ENCODE measurements at regions not wholly inside any gene's neighbourhood (a gene's known extent, or its start where the extent isn't known, plus 50 kb on each side); places are given as distances from the start of the nearest gene placed in this dataset.
"Not testable (repeated sequence)": the region's sequence is repeated elsewhere in the genome, so short reads cannot be mapped to it uniquely, and the experiment has no call there.

GRCh38 chr3:27641271-27641800 is 80.8 kb downstream of the EOMES start:
- no peak overlapping the region for H3K4me3 Mint-ChIP-seq

GRCh38 chr3:27639271-27639670 is 82.9 kb downstream of the EOMES start:
- H3K36me3 Mint-ChIP-seq, result no peaks in the 10 kb centered on the region
- H3K9me3 ChIP-seq (ENCODE audit: low read length), result no peaks in the 10 kb centered on the region
- peaks cover 0 to 3% of the 10 kb centered on the region in 2 donors for H3K27me3 Mint-ChIP-seq
- no peaks in the 10 kb centered on the region for H3K9me3 Mint-ChIP-seq
- H3K4me1 ChIP-seq (ENCODE audit: insufficient read depth, low read length), result peaks cover 21% of the 10 kb centered on the region
- H3K27me3 ChIP-seq (ENCODE audit: insufficient read depth, low read length, poor library complexity, severe bottlenecking), result no peaks in the 10 kb centered on the region
- peak overlapping the region; percentile 13 to 63 (median 48) for H3K4me3 Mint-ChIP-seq
- H3K4me1 Mint-ChIP-seq, result peaks cover 15 to 32% (median 31%) of the 10 kb centered on the region in 3 donors
- peak in 3 of 5 donors; percentile 34 to 51 (median 34) for DNase-seq
- ChIA-PET CTCF (no interaction called here), POLR2A (no interaction called here)
- H3K27ac ChIP-seq (ENCODE audit: low read depth, low read length), result no peak overlapping the region
- no peaks in the 10 kb centered on the region for H3K36me3 ChIP-seq (ENCODE audit: insufficient read depth, low read length)
- H3K27ac Mint-ChIP-seq, result peak overlapping the region; percentile 67 to 98 (median 88)
- H3K4me3 ChIP-seq (ENCODE audit: low read length), result peak overlapping the region; percentile 12

More at GRCh38 chr3:27641271-27641800, 80.8 kb downstream of the EOMES start:
- Mint-ChIP-seq H3K9me3 (no peaks in the 10 kb centered on the region), H3K27ac (peak overlapping the region in 3 of 8 donors; percentile 21 to 50 (median 23)), H3K36me3 (peaks cover 0 to 3% (median 0%) of the 10 kb centered on the region in 3 donors), H3K4me1 (peaks cover 14 to 27% (median 24%) of the 10 kb centered on the region in 3 donors), H3K27me3 (peaks cover 0 to 3% of the 10 kb centered on the region in 2 donors)
- Histone ChIP-seq H3K4me1 (ENCODE audit: insufficient read depth, low read length) (peaks cover 21% of the 10 kb centered on the region), H3K27ac (ENCODE audit: low read depth, low read length) (no peak overlapping the region), H3K27me3 (ENCODE audit: insufficient read depth, low read length, poor library complexity, severe bottlenecking) (no peaks in the 10 kb centered on the region), H3K4me3 (ENCODE audit: low read length) (no peak overlapping the region), H3K9me3 (ENCODE audit: low read length) (no peaks in the 10 kb centered on the region), H3K36me3 (ENCODE audit: insufficient read depth, low read length) (no peaks in the 10 kb centered on the region)
- no peak for DNase-seq
- CTCF ChIA-PET, result interaction anchor here (1.2 to 1.5 kb wide), 3 partner anchors 9 to 173 kb away, joined by 3 to 4 read pairs (median 3); no protein-coding TSS in a partner anchor
- POLR2A ChIA-PET, result no interaction called here

DNA sequence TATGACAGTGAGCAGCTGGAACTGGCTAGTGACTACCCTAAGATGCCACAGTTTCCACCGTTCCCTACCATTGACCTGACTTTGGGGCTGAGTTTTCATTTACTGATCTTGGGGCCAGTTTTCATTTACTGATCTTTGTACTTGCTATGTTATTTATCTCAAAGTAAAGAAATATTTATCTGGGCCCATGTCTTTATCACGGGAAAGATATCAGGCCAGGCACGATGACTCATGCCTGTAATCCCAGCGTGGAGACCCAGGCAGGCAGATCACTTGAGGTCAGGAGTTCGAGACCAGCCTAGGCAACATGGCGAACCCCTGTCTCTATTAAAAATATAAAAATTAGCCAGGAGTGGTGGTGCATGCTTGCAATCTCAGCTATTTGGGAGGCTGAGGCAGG is 83.5 kb downstream of the EOMES start:
- Mint-ChIP-seq H3K4me3 (peak overlapping the region in 1 of 7 donors; percentile 33), H3K36me3 (no peaks in the 10 kb centered on the region), H3K27ac (peak overlapping the region in 2 of 8 donors; percentile 32 to 73), H3K27me3 (peaks cover 0 to 3% of the 10 kb centered on the region in 2 donors), H3K9me3 (no peaks in the 10 kb centered on the region), H3K4me1 (peaks cover 19 to 36% (median 36%) of the 10 kb centered on the region in 3 donors)
- ChIA-PET CTCF (no interaction called here), POLR2A (interaction anchor here (0.7 kb wide), 1 partner anchor 50 kb away, joined by 7 read pairs; no protein-coding TSS in a partner anchor)
- Histone ChIP-seq H3K9me3 (ENCODE audit: low read length) (no peaks in the 10 kb centered on the region), H3K27me3 (ENCODE audit: insufficient read depth, low read length, poor library complexity, severe bottlenecking) (no peaks in the 10 kb centered on the region), H3K27ac (ENCODE audit: low read depth, low read length) (no peak overlapping the region), H3K36me3 (ENCODE audit: insufficient read depth, low read length) (no peaks in the 10 kb centered on the region), H3K4me3 (ENCODE audit: low read length) (no peak overlapping the region), H3K4me1 (ENCODE audit: insufficient read depth, low read length) (peaks cover 21% of the 10 kb centered on the region)
- DNase-seq, result no peak

GRCh38 chr3:27637346-27637995 is 84.7 kb downstream of the EOMES start:
- Histone ChIP-seq H3K27me3 (ENCODE audit: insufficient read depth, low read length, poor library complexity, severe bottlenecking) (no peaks in the 10 kb centered on the region), H3K27ac (ENCODE audit: low read depth, low read length) (no peak overlapping the region), H3K4me3 (ENCODE audit: low read length) (no peak overlapping the region), H3K9me3 (ENCODE audit: low read length) (no peaks in the 10 kb centered on the region), H3K36me3 (ENCODE audit: insufficient read depth, low read length) (no peaks in the 10 kb centered on the region), H3K4me1 (ENCODE audit: insufficient read depth, low read length) (peaks cover 21% of the 10 kb centered on the region)
- Mint-ChIP-seq H3K4me1 (peaks cover 26 to 44% (median 44%) of the 10 kb centered on the region in 3 donors), H3K27me3 (peaks cover 0 to 3% of the 10 kb centered on the region in 2 donors), H3K36me3 (peaks cover 0 to 7% (median 0%) of the 10 kb centered on the region in 3 donors), H3K9me3 (no peaks in the 10 kb centered on the region), H3K4me3 (peak overlapping the region in 1 of 7 donors; percentile 16), H3K27ac (peak overlapping the region in 1 of 8 donors; percentile 66)
- ChIA-PET CTCF (no interaction called here), POLR2A (no interaction called here)
- no peak for DNase-seq

DNA sequence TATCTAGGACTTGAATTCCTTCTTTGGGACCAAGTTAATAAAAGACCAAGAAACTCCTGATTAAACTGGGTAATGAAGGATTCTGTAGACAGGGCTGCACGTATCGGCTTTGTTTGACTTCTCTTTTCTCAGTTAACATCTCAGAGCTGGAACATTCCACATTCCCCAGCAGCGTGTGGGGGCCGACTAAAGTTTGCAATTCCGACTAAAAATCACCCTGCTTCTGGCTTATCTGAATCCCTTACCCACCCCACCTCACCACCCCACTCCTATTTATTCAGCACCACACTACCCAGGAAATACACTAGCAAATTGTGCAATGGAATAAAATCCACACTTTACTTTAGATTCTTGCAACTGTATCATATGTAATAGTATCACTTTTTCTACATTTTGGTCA is 87.1 kb downstream of the EOMES start:
- H3K9me3 Mint-ChIP-seq; DNase-seq; H3K36me3 Mint-ChIP-seq; CTCF ChIA-PET; H3K36me3 ChIP-seq (ENCODE audit: insufficient read depth, low read length); H3K27me3 Mint-ChIP-seq; H3K9me3 ChIP-seq (ENCODE audit: low read length); POLR2A ChIA-PET; H3K27ac ChIP-seq (ENCODE audit: low read depth, low read length); H3K27me3 ChIP-seq (ENCODE audit: insufficient read depth, low read length, poor library complexity, severe bottlenecking); H3K27ac Mint-ChIP-seq; H3K4me3 ChIP-seq (ENCODE audit: low read length): not testable (repeated sequence)
- H3K4me1 ChIP-seq (ENCODE audit: insufficient read depth, low read length), result peaks cover 19% of the 10 kb centered on the region
- peaks cover 27 to 50% (median 48%) of the 10 kb centered on the region in 3 donors for H3K4me1 Mint-ChIP-seq
- H3K4me3 Mint-ChIP-seq, result peak overlapping the region in 2 of 7 donors; percentile 20 to 34

- Mint-ChIP-seq H3K27me3 (peaks cover 0 to 3% of the 10 kb centered on the region in 2 donors), H3K36me3 (peaks cover 0 to 10% (median 0%) of the 10 kb centered on the region in 3 donors), H3K27ac (peak overlapping the region; percentile 90 to 98 (median 94)), H3K9me3 (no peaks in the 10 kb centered on the region), H3K4me1 (peaks cover 26 to 52% (median 52%) of the 10 kb centered on the region in 3 donors), H3K4me3 (peak overlapping the region; percentile 85 to 96 (median 95))
- Histone ChIP-seq H3K27me3 (ENCODE audit: insufficient read depth, low read length, poor library complexity, severe bottlenecking) (no peaks in the 10 kb centered on the region), H3K27ac (ENCODE audit: low read depth, low read length) (peak overlapping the region; percentile 78), H3K4me3 (ENCODE audit: low read length) (peak overlapping the region; percentile 74), H3K4me1 (ENCODE audit: insufficient read depth, low read length) (peaks cover 8% of the 10 kb centered on the region), H3K9me3 (ENCODE audit: low read length) (no peaks in the 10 kb centered on the region), H3K36me3 (ENCODE audit: insufficient read depth, low read length) (no peaks in the 10 kb centered on the region)
- DNase-seq, result peak in 2 of 5 donors; percentile 10 to 58
- ChIA-PET POLR2A (no interaction called here), CTCF (interaction anchor here (1.1 to 2.3 kb wide), 6 partner anchors 11 to 149 kb away, joined by 3 to 10 read pairs (median 4); partner anchors contain the start of gene SLC4A7)
These were observed 88.9 kb downstream of the EOMES start for GRCh38 chr3:27633224-27633545.

- POLR2A ChIA-PET, result interaction anchor here (0.7 kb wide), 1 partner anchor 104 kb away, joined by 4 read pairs; no protein-coding TSS in a partner anchor
- H3K27ac ChIP-seq (ENCODE audit: low read depth, low read length), result peak overlapping the region; percentile 78
- H3K27ac Mint-ChIP-seq, result peak overlapping the region; percentile 92 to 98 (median 94)
These were observed 89.5 kb downstream of the EOMES start for GRCh38 chr3:27632431-27633223.

More at GRCh38 chr3:27632431-27633223, 89.5 kb downstream of the EOMES start:
- H3K4me3 ChIP-seq (ENCODE audit: low read length), result peak overlapping the region; percentile 74
- DNase-seq, result peak; percentile 20 to 60 (median 46)
- H3K27me3 ChIP-seq (ENCODE audit: insufficient read depth, low read length, poor library complexity, severe bottlenecking), result no peaks in the 10 kb centered on the region
- Mint-ChIP-seq H3K36me3 (peaks cover 0 to 10% (median 0%) of the 10 kb centered on the region in 3 donors), H3K27me3 (peaks cover 0 to 3% of the 10 kb centered on the region in 2 donors), H3K9me3 (no peaks in the 10 kb centered on the region), H3K4me1 (peaks cover 31 to 52% (median 52%) of the 10 kb centered on the region in 3 donors), H3K4me3 (peak overlapping the region; percentile 89 to 96 (median 96))
- CTCF ChIA-PET, result interaction anchor here (0.6 to 2.3 kb wide), 10 partner anchors 8 to 283 kb away, joined by 3 to 10 read pairs (median 3); partner anchors contain the start of gene SLC4A7
- no peaks in the 10 kb centered on the region for H3K9me3 ChIP-seq (ENCODE audit: low read length)
- H3K36me3 ChIP-seq (ENCODE audit: insufficient read depth, low read length), result no peaks in the 10 kb centered on the region
- peaks cover 13% of the 10 kb centered on the region for H3K4me1 ChIP-seq (ENCODE audit: insufficient read depth, low read length)

All from CD8-positive, alpha-beta memory T cell (primary cell).